ENCODE measurements at regions not wholly inside any gene's neighbourhood (a gene's known extent, or its start where the extent isn't known, plus 50 kb on each side); places are given as distances from the start of the nearest gene placed in this dataset.
A peak's percentile ranks its signal among the peaks of the same experiment; 100 is the strongest.

GRCh38 chr20:10761786-10762185 is 88.0 kb upstream of the JAG1 start:
- intact Hi-C loops (cut with micrococcal nuclease) = no loop called here
- Histone ChIP-seq H3K4me2 (ENCODE audit: low read depth, low read length) (no peak overlapping the region), H3K27me3 (ENCODE audit: control insufficient read depth, insufficient read depth, low read length) (no peaks in the 10 kb centered on the region), H3K4ac (ENCODE audit: low read depth, low read length) (no peak overlapping the region), H2AFZ (replicated peaks; ENCODE audit: low read length, poor library complexity) (peak overlapping the region; percentile 26), H2BK15ac (ENCODE audit: low read depth, low read length) (no peak overlapping the region), H3K23ac (ENCODE audit: low read depth, low read length) (no peak overlapping the region), H3K27ac (ENCODE audit: insufficient read depth, low read length) (no peak overlapping the region), H3K56ac (ENCODE audit: extremely low read depth, insufficient read depth, low read length) (no peak overlapping the region), H3K9ac (ENCODE audit: low read depth, low read length) (no peak overlapping the region), H2BK5ac (ENCODE audit: low read depth, low read length, poor library complexity, severe bottlenecking) (no peak overlapping the region), H4K8ac (ENCODE audit: low read depth in 2 of 2, low read length in 2 of 2) (peak overlapping the region in 1 of 2 experiments; percentile 2; a peak in 1 of 4 replicates), H2AK9ac (replicated peaks; ENCODE audit: low read depth, low read length, poor library complexity) (no peak overlapping the region), H3K18ac (ENCODE audit: low read depth, low read length) (no peak overlapping the region), H3K4me3 (ENCODE audit: insufficient read depth, low read depth, low read length) (no peak overlapping the region), H3K9me3 (ENCODE audit: control insufficient read depth, insufficient read depth, low read length) (0 out of 2 replicates have a peak, but pooled peaks cover 2% of the 10 kb centered on the region), H4K91ac (ENCODE audit: insufficient read depth, low read depth, low read length) (no peak overlapping the region), H2BK20ac (ENCODE audit: low read depth, low read length) (peak overlapping the region; percentile 4; the same call in 1 of the 2 replicates), H3K79me1 (ENCODE audit: low read depth in 1 of 2, low read length in 2 of 2) (no peaks in the 10 kb centered on the region), H3K9me1 (ENCODE audit: insufficient read depth, low read length) (peaks cover 8% of the 10 kb centered on the region), H4K20me1 (ENCODE audit: insufficient read depth, low read length) (no peaks in the 10 kb centered on the region), H2AK5ac (ENCODE audit: low read depth, low read length) (no peak overlapping the region; the same call in 1 of the 2 replicates), H3K36me3 (ENCODE audit: control insufficient read depth, insufficient read depth, low read length) (no peaks in the 10 kb centered on the region), H4K5ac (ENCODE audit: low read depth, low read length) (no peak overlapping the region), H3K14ac (replicated peaks; ENCODE audit: low read depth, low read length) (no peak overlapping the region), H3K4me1 (ENCODE audit: control insufficient read depth, insufficient read depth, low read length) (peaks cover 2% of the 10 kb centered on the region; the same call in 1 of the 2 replicates), H2BK120ac (ENCODE audit: low read depth, low read length) (0 out of 2 replicates have a peak overlapping the region, but pooled peaks have one; percentile 1)
- ChIA-PET POLR2A (ENCODE audit: unreplicated experiment) (no interaction called here), CTCF (no interaction called here)
- DNase-seq (peak; percentile 58), ATAC-seq (ENCODE audit: low read depth) (no peak)
- WGBS, 2 experiments (ENCODE audit: extremely low coverage in 2 of 2, insufficient read length in 1 of 2) = 51% methylated on average over 3 of the region's 8 CpGs; no CpG with 5 or more reads in 1 of the 2 experiments
- TF ChIP-seq RFX5 (IDR thresholded peaks at IDR 0.05; ENCODE audit: low read depth, low read length) (no peak), CEBPB (IDR thresholded peaks at IDR 0.05; ENCODE audit: low read depth, low read length) (no peak), POLR2A (IDR thresholded peaks at IDR 0.05; ENCODE audit: low read depth, low read length) (no peak), USF2 (IDR thresholded peaks at IDR 0.05; ENCODE audit: low read depth, low read length) (no peak), NFE2L2 (IDR thresholded peaks at IDR 0.05; ENCODE audit: low read depth, low read length) (no peak), RAD21 (IDR thresholded peaks at IDR 0.05; ENCODE audit: low read length) (no peak), RCOR1 (IDR thresholded peaks at IDR 0.05; ENCODE audit: insufficient replicate concordance, low read length) (no peak), MXI1 (IDR thresholded peaks at IDR 0.05; ENCODE audit: borderline replicate concordance, low read depth, low read length) (no peak), MAFK (IDR thresholded peaks at IDR 0.05; ENCODE audit: low read depth, low read length) (no peak), CTCF (conservative IDR thresholded peaks at IDR 0.05; ENCODE audit: low read depth, low read length) (no peak), CHD1 (IDR thresholded peaks at IDR 0.05; ENCODE audit: low read depth, low read length) (no peak)
- in situ Hi-C loops (cut with MboI; ENCODE audit: low sequenced_read_pairs) = no loop called here
- dilution Hi-C loops (cut with HindIII; ENCODE audit: low sequenced_read_pairs, unreplicated experiment) = no loop called here
- no TSS peak for BruUV-seq (replicated peaks)
